HepG2 (cell line): ENCODE measurements at regions not wholly inside any gene's neighbourhood (a gene's known extent, or its start where the extent isn't known, plus 50 kb on each side); places are given as distances from the start of the nearest gene placed in this dataset.

Experiments
- ATAC-seq: fragments of 200-7000 bp; cut with Tn5 transposase; 3 replicates; pipeline ENCODE4 v1.9.1; 2020; ENCODE audit warnings: mild to moderate bottlenecking, moderate library complexity
- BruUV-seq: library from RNA; stranded (reverse); fragments of 400-500 nt; replicated peaks from 2 replicates; lab custom pipeline; 2021; lab: Mats Ljungman, UMichigan
- CTCF ChIA-PET: fragments of 300-600 bp; formaldehyde crosslinking; extraction: SDS; loops from one replicate; lab custom pipeline; 2021; ENCODE audit warnings: low total read pairs, inconsistent platforms, low intra/inter-chr PET ratio; lab: Yijun Ruan, JAX
- POLR2A ChIA-PET: fragments of 350-600 bp; sonication (Branson Sonifier 250); formaldehyde crosslinking; loops from one replicate; lab custom pipeline; 2020; ENCODE audit warnings: antibody characterized with exemption, inconsistent platforms; lab: Yijun Ruan, JAX
- DNase-seq: peaks from one replicate; pipeline ENCODE4 v3.0.0-alpha.2; 2015; ENCODE audit warnings: low spot score
- FAIRE-seq: peaks from 3 replicates; lab custom pipeline; 2011; peaks lifted over from hg19 to GRCh38; lab: Jason Lieb, UNC
- H2AFZ ChIP-seq: one replicate; pipeline ENCODE4 v1.6.1; 2011; ENCODE audit warnings: low read length, inconsistent platforms
- H3K27ac ChIP-seq: fragments of 300-600 bp; 3 replicates; pipeline ENCODE4 v1.8.0; 2011; ENCODE audit warnings: mixed run types, mild to moderate bottlenecking, mixed read lengths, low read length, inconsistent platforms; ENCODE audit not compliant: insufficient read depth; ENCODE audit errors: extremely low read length
- H3K27me3 ChIP-seq, 2 experiments: fragments of 200-600 bp in 1 of 2; 2 replicates in 1 of 2; 3 replicates in 1 of 2; pipeline versions ENCODE4 v1.6.0 to v1.8.0; 2011; ENCODE audit warnings: low read length in 2 of 2, mild to moderate bottlenecking in 2 of 2, moderate library complexity in 2 of 2, inconsistent platforms in 1 of 2; ENCODE audit not compliant: insufficient read depth in 2 of 2, control insufficient read depth in 1 of 2
- H3K36me3 ChIP-seq, 2 experiments: fragments of 200-600 bp in 1 of 2; replicated peaks in 1 of 2; 2 replicates in 1 of 2; 3 replicates in 1 of 2; pipeline versions ENCODE4 v1.5.1 to v1.8.0; 2011; ENCODE audit warnings: low read length in 2 of 2, inconsistent platforms in 1 of 2; ENCODE audit not compliant: insufficient read depth in 2 of 2, control insufficient read depth in 1 of 2
- H3K4me1 ChIP-seq: 2 replicates; pipeline ENCODE4 v1.5.1; 2012; ENCODE audit warnings: low read length, inconsistent platforms; ENCODE audit not compliant: insufficient read depth
- H3K4me2 ChIP-seq: 2 replicates; pipeline ENCODE4 v1.6.0; 2011; ENCODE audit warnings: low read depth, low read length, inconsistent platforms
- H3K4me3 ChIP-seq, 3 experiments: fragments of 200-600 bp in 1 of 3; sonication (generic), shearing (Covaris generic) in 1 of 3; replicated peaks in 1 of 3; 2 replicates each; pipeline ENCODE4 v1.5.1; 2011 to 2016; ENCODE audit warnings: low read length in 3 of 3, inconsistent platforms in 2 of 3, low read depth in 2 of 3, mild to moderate bottlenecking in 2 of 3, control low read depth in 1 of 3, mixed read lengths in 1 of 3; ENCODE audit not compliant: insufficient read depth in 1 of 3
- H3K79me2 ChIP-seq: one replicate; pipeline ENCODE4 v1.6.1; 2011; ENCODE audit warnings: low read length, inconsistent platforms; ENCODE audit not compliant: insufficient read depth
- H3K9ac ChIP-seq: 2 replicates; pipeline ENCODE4 v1.6.0; 2011; ENCODE audit warnings: mild to moderate bottlenecking, low read depth, low read length, inconsistent platforms; ENCODE audit not compliant: insufficient read depth
- H3K9me3 ChIP-seq: 2 replicates; pipeline ENCODE4 v1.5.1; 2012; ENCODE audit warnings: mild to moderate bottlenecking, low read length
- H4K20me1 ChIP-seq: 2 replicates; pipeline ENCODE4 v1.6.0; 2011; ENCODE audit warnings: inconsistent platforms, mild to moderate bottlenecking, low read length, moderate library complexity; ENCODE audit not compliant: insufficient read depth
- BCL6 ChIP-seq: IDR thresholded peaks from 2 replicates; pipeline ENCODE4 v1.6.1; 2016; ENCODE audit warnings: missing genetic modification reagents, missing compliant biosample characterization
- GLI4 ChIP-seq: sonication (generic); formaldehyde crosslinking; IDR thresholded peaks from 2 replicates; pipeline ENCODE4 v1.5.1; 2020; ENCODE audit warnings: missing genetic modification reagents, mild to moderate bottlenecking, moderate library complexity, borderline replicate concordance
- HOXA7 ChIP-seq: sonication (generic); formaldehyde crosslinking; IDR thresholded peaks from 2 replicates; pipeline ENCODE4 v1.8.1; 2022; ENCODE audit warnings: mild to moderate bottlenecking, missing genetic modification reagents, moderate library complexity
- JARID2 ChIP-seq: sonication (generic); formaldehyde crosslinking; IDR thresholded peaks from 2 replicates; pipeline ENCODE4 v1.8.1; 2023; ENCODE audit warnings: missing genetic modification reagents, inconsistent platforms; ENCODE audit not compliant: insufficient replicate concordance
- KAT8 ChIP-seq: IDR thresholded peaks from 2 replicates; pipeline ENCODE4 v1.6.1; 2016; ENCODE audit warnings: missing genetic modification reagents, missing compliant biosample characterization
- NCOA2 ChIP-seq: sonication (generic); formaldehyde crosslinking; IDR thresholded peaks from 2 replicates; pipeline ENCODE4 v1.8.0; 2022; ENCODE audit warnings: inconsistent platforms
- NKX3-1 ChIP-seq: sonication (generic); formaldehyde crosslinking; IDR thresholded peaks from 2 replicates; pipeline ENCODE4 v1.5.0; 2020; ENCODE audit warnings: missing genetic modification reagents
- RARA ChIP-seq: IDR thresholded peaks from 2 replicates; pipeline ENCODE4 v1.6.1; 2016; ENCODE audit warnings: missing genetic modification reagents, missing compliant biosample characterization
- SRF ChIP-seq: IDR thresholded peaks from 2 replicates; pipeline ENCODE4 v1.6.1; 2011; ENCODE audit warnings: mild to moderate bottlenecking, low read depth, low read length, moderate library complexity
- TRAFD1 ChIP-seq: sonication (generic); formaldehyde crosslinking; IDR thresholded peaks from 2 replicates; pipeline ENCODE4 v1.5.1; 2020; ENCODE audit warnings: missing genetic modification reagents, mild to moderate bottlenecking, borderline replicate concordance
- ZBTB21 ChIP-seq: sonication (generic); formaldehyde crosslinking; IDR thresholded peaks from 2 replicates; pipeline ENCODE4 v1.4.0; 2020; ENCODE audit warnings: missing genetic modification reagents
- ZBTB26 ChIP-seq: IDR thresholded peaks from 2 replicates; pipeline ENCODE4 v1.6.1; 2016; ENCODE audit warnings: missing compliant biosample characterization, missing genetic modification reagents, borderline replicate concordance
- ZNF558 ChIP-seq: sonication (generic); formaldehyde crosslinking; IDR thresholded peaks from 2 replicates; pipeline ENCODE4 v1.9.0; 2022; ENCODE audit warnings: mild to moderate bottlenecking, missing genetic modification reagents, borderline replicate concordance
- ZNF709 ChIP-seq: sonication (generic); formaldehyde crosslinking; IDR thresholded peaks from 2 replicates; pipeline ENCODE4 v1.5.0; 2020; ENCODE audit warnings: mild to moderate bottlenecking, missing genetic modification reagents
- ZNF720 ChIP-seq: sonication (generic); formaldehyde crosslinking; IDR thresholded peaks from 2 replicates; pipeline ENCODE4 v1.4.0; 2020; ENCODE audit warnings: missing genetic modification reagents
- ZSCAN5A ChIP-seq: sonication (generic); formaldehyde crosslinking; IDR thresholded peaks from 2 replicates; pipeline ENCODE4 v1.8.0; 2022; ENCODE audit warnings: mild to moderate bottlenecking, missing genetic modification reagents, borderline replicate concordance
- WGBS: methylation state at CpG from one replicate; pipeline ENCODE4 v1.1.6; 2017; ENCODE audit warnings: low lambda C conversion rate; 5-methylcytosine and 5-hydroxymethylcytosine counted together
- in situ Hi-C: cut with HindIII; loops from 2 replicates; pipeline ENCODE4 v1.10.0; 2017; ENCODE audit warnings: low pct_unique_long_range_greater_than_20kb; ENCODE audit not compliant: extremely low pct_ligation_motif_present
- intact Hi-C: fragments of 100-400 bp; cut with micrococcal nuclease; formaldehyde crosslinking; loops from one replicate; pipeline ENCODE4 v1.10.0; 2022; ENCODE audit not compliant: unreplicated experiment

- Histone ChIP-seq H3K9me3 (no peaks in the 10 kb centered on the region), H3K79me2 (no peaks in the 10 kb centered on the region), H3K27ac (no peak overlapping the region), H3K4me1 (peaks cover 18% of the 10 kb centered on the region), H3K9ac (no peak overlapping the region), H3K36me3 (no peaks in the 10 kb centered on the region), H3K4me2 (no peak overlapping the region), H2AFZ (no peak overlapping the region), H3K27me3 (no peaks in the 10 kb centered on the region), H4K20me1 (no peaks in the 10 kb centered on the region), H3K4me3 (no peak overlapping the region)
- in situ Hi-C loops (no loop called here), intact Hi-C loops (no loop called here)
- no peak for FAIRE-seq
- TF ChIP-seq RARA (CRISPR knock-in tag) (no peak), SRF (no peak), ZNF720 (CRISPR knock-in tag) (no peak), KAT8 (no peak), TRAFD1 (CRISPR knock-in tag) (no peak), NKX3-1 (CRISPR knock-in tag) (no peak), NCOA2 (CRISPR knock-in tag) (no peak), GLI4 (CRISPR knock-in tag) (no peak), JARID2 (CRISPR knock-in tag) (no peak), ZBTB21 (CRISPR knock-in tag) (no peak), ZBTB26 (CRISPR knock-in tag) (no peak), ZSCAN5A (CRISPR knock-in tag) (no peak), ZNF709 (CRISPR knock-in tag) (no peak), HOXA7 (CRISPR knock-in tag) (no peak), BCL6 (CRISPR knock-in tag) (no peak), ZNF558 (no peak)
- no peak for ATAC-seq
- ChIA-PET POLR2A (no interaction called here), CTCF (no interaction called here)
- DNase-seq, result no peak
- BruUV-seq, result no TSS peak
- 100% methylated on average over 4 of the region's 5 CpGs for WGBS
These were observed 169.3 kb upstream of the TPM1 start for GRCh38 chr15:62873203-62873602.
